K562 (cell line): ENCODE measurements at regions not wholly inside any gene's neighbourhood (a gene's known extent, or its start where the extent isn't known, plus 50 kb on each side); places are given as distances from the start of the nearest gene placed in this dataset.

ENCODE experiments used
- ATAC-seq: fragments of 200-7000 bp; cut with Tn5 transposase; 3 replicates; pipeline ENCODE4 v1.9.1; 2020; ENCODE audit warnings: moderate library complexity
- BruUV-seq: library from RNA; stranded (reverse); fragments of 400-500 nt; replicated peaks from 2 replicates; lab custom pipeline; 2021; lab: Mats Ljungman, UMichigan
- CTCF ChIA-PET: fragments of 300-600 bp; formaldehyde crosslinking; extraction: SDS; loops from one replicate; lab custom pipeline; 2021; ENCODE audit warnings: low intra/inter-chr PET ratio; lab: Yijun Ruan, JAX
- POLR2A ChIA-PET: fragments of 300-600, 350-650 bp; sonication (Branson Sonifier 250); formaldehyde crosslinking; extraction: SDS; loops from one replicate; lab custom pipeline; 2021; ENCODE audit warnings: antibody characterized with exemption, inconsistent platforms; lab: Yijun Ruan, JAX
- DNase-seq, 4 experiments: peaks; one replicate each; pipeline versions ENCODE4 v3.0.0 to v3.0.0-alpha.2; 2011 to 2018; ENCODE audit warnings: low spot score in 3 of 4, mixed read lengths in 3 of 4; ENCODE audit errors: extremely low read depth in 1 of 4
- FAIRE-seq: peaks from 2 replicates; lab custom pipeline; 2011; peaks lifted over from hg19 to GRCh38; lab: Jason Lieb, UNC
- H2AFZ ChIP-seq: 2 replicates; pipeline ENCODE4 v1.6.0; 2011; ENCODE audit warnings: low read depth, low read length, control low read depth, inconsistent platforms
- H3K27ac ChIP-seq: fragments of 200-600 bp; 3 replicates; pipeline ENCODE4 v1.8.0; 2011; ENCODE audit warnings: low read depth, mild to moderate bottlenecking, control low read depth, inconsistent platforms, low read length, moderate library complexity, mixed read lengths; ENCODE audit errors: extremely low read depth
- H3K27me3 ChIP-seq, 2 experiments: fragments of 300-600 bp in 1 of 2; 2 replicates in 1 of 2; 3 replicates in 1 of 2; pipeline versions ENCODE4 v1.6.0 to v1.8.0; 2011; ENCODE audit warnings: inconsistent platforms in 2 of 2, low read length in 2 of 2, mild to moderate bottlenecking in 1 of 2, mixed read lengths in 1 of 2, moderate library complexity in 1 of 2; ENCODE audit not compliant: control insufficient read depth in 2 of 2, insufficient read depth in 2 of 2
- H3K36me3 ChIP-seq: fragments of 300-600 bp; 3 replicates; pipeline ENCODE4 v1.8.0; 2011; ENCODE audit warnings: mild to moderate bottlenecking, low read length, inconsistent platforms; ENCODE audit not compliant: control insufficient read depth, insufficient read depth
- H3K4me1 ChIP-seq, 2 experiments: fragments of 200-600 bp in 1 of 2; replicated peaks in 1 of 2; 2 replicates in 1 of 2; 3 replicates in 1 of 2; pipeline versions ENCODE4 v1.5.1 to v1.8.0; 2011; ENCODE audit warnings: inconsistent platforms in 2 of 2, low read length in 2 of 2, mild to moderate bottlenecking in 1 of 2, mixed read lengths in 1 of 2, moderate library complexity in 1 of 2; ENCODE audit not compliant: control insufficient read depth in 2 of 2, insufficient read depth in 2 of 2
- H3K4me2 ChIP-seq: 2 replicates; pipeline ENCODE4 v1.6.1; 2011; ENCODE audit warnings: low read length, control low read depth, inconsistent platforms, mixed read lengths; ENCODE audit not compliant: insufficient read depth
- H3K4me3 ChIP-seq: fragments of 200-600 bp; sonication (generic), shearing (Covaris generic); 2 replicates; pipeline ENCODE4 v1.5.1; 2016; ENCODE audit warnings: control low read depth, inconsistent platforms
- H3K79me2 ChIP-seq: fragments of 200-600 bp; 3 replicates; pipeline ENCODE4 v1.8.0; 2011; ENCODE audit warnings: low read length, inconsistent platforms; ENCODE audit not compliant: control insufficient read depth, insufficient read depth
- H3K9ac ChIP-seq, 2 experiments: 2 replicates each; pipeline versions ENCODE4 v1.6.0 to v1.6.1; 2011; ENCODE audit warnings: low read depth in 2 of 2, low read length in 2 of 2, control low read depth in 1 of 2, inconsistent platforms in 1 of 2, mild to moderate bottlenecking in 1 of 2, mixed read lengths in 1 of 2; ENCODE audit not compliant: insufficient read depth in 1 of 2
- H3K9me1 ChIP-seq: one replicate; pipeline ENCODE4 v1.6.0; 2011; ENCODE audit warnings: inconsistent platforms, mild to moderate bottlenecking, low read length, moderate library complexity; ENCODE audit not compliant: control insufficient read depth, insufficient read depth
- H3K9me3 ChIP-seq: replicated peaks from 2 replicates; pipeline ENCODE4 v1.5.1; 2011; ENCODE audit warnings: low read depth, low read length, inconsistent platforms; ENCODE audit not compliant: control insufficient read depth, insufficient read depth
- H4K20me1 ChIP-seq: replicated peaks from 2 replicates; pipeline ENCODE4 v1.6.1; 2011; ENCODE audit warnings: low read length, inconsistent platforms, mixed read lengths; ENCODE audit not compliant: control insufficient read depth, insufficient read depth
- RAD21 ChIP-seq, 2 experiments: fragments of 250-450 bp in 1 of 2; fragments of 450-650 bp in 1 of 2; sonication (Bioruptor Pico) in 1 of 2; formaldehyde crosslinking in 1 of 2; IDR thresholded peaks in 1 of 2; conservative IDR thresholded peaks in 1 of 2; 2 replicates each; pipeline versions ENCODE4 v1.4.0 to v1.8.0; 2020 to 2022; ENCODE audit warnings: mild to moderate bottlenecking in 2 of 2, moderate library complexity in 1 of 2
- RNF219 ChIP-seq: fragments of 250-450 bp; sonication (Bioruptor Pico); IDR thresholded peaks from 2 replicates; pipeline ENCODE4 v1.5.0; 2022; ENCODE audit warnings: mild to moderate bottlenecking
- WGBS: fragments of 100-300 bp; shearing (Covaris generic); methylation state at CpG from one replicate; pipeline ENCODE4 v1.1.6; 2016; ENCODE audit warnings: low coverage, mixed read lengths; ENCODE audit not compliant: insufficient coverage; ENCODE audit errors: missing lambda C conversion rate; 5-methylcytosine and 5-hydroxymethylcytosine counted together
- in situ Hi-C: fragments of 300-500 bp; cut with MboI; formaldehyde crosslinking; loops from 4 replicates; pipeline ENCODE4 v1.15.0; 2018; ENCODE audit warnings: inconsistent platforms, mixed read lengths
- intact Hi-C: fragments of 100-400 bp; cut with micrococcal nuclease; formaldehyde crosslinking; loops from 2 replicates; pipeline ENCODE4 v1.14.2; 2022

- H3K9me3 ChIP-seq = no peaks in the 10 kb centered on the region
- intact Hi-C loops = no loop called here
- peak in 1 of 2 experiments; percentile 38; a peak in 1 of 4 replicates for TF ChIP-seq RAD21 (CRISPR knock-in tag; conservative IDR thresholded peaks at IDR 0.05 in 1 of 2, IDR thresholded peaks at IDR 0.05 in 1 of 2)
- no peak for TF ChIP-seq RNF219 (CRISPR knock-in tag)
- TF ChIP-seq, all 486 proteins: peak for 1
- Histone ChIP-seq H4K20me1 (no peaks in the 10 kb centered on the region), H3K4me1 (no peaks in the 10 kb centered on the region), H3K4me3 (no peak overlapping the region), H2AFZ (no peak overlapping the region), H3K9ac (no peak overlapping the region), H3K27me3 (no peaks in the 10 kb centered on the region), H3K36me3 (no peaks in the 10 kb centered on the region), H3K27ac (no peak overlapping the region), H3K4me2 (no peak overlapping the region), H3K79me2 (no peaks in the 10 kb centered on the region), H3K9me1 (no peaks in the 10 kb centered on the region)
- BruUV-seq = no TSS peak
- 3% methylated on average over 7 of the region's 7 CpGs for WGBS
- DNase-seq = no peak
- FAIRE-seq = no peak
- ChIA-PET POLR2A (no interaction called here), CTCF (no interaction called here)
- ATAC-seq = no peak
- in situ Hi-C loops = no loop called here
These were observed 77.9 kb upstream of the BMP5 start for GRCh38 chr6:55953335-55953734.
